Uterus (tissue), 2 donors: ENCODE measurements at regions not wholly inside any gene's neighbourhood (a gene's known extent, or its start where the extent isn't known, plus 50 kb on each side); places are given as distances from the start of the nearest gene placed in this dataset.

ENCODE experiments used
- POLR2A ChIP-seq, 2 donors: fragments of 450-650 bp; IDR thresholded peaks; one replicate each; pipeline ENCODE4 v1.6.1; 2016; ENCODE audit warnings: antibody characterized with exemption in 2 of 2, mild to moderate bottlenecking in 1 of 2, moderate library complexity in 1 of 2
- TF ChIP-seq, protein P1 (sequence below), 4 experiments: fragments of 200-600 bp in 2 of 4; fragments of 450-650 bp in 2 of 4; sonication (generic) in 2 of 4; IDR thresholded peaks; one replicate each; pipeline ENCODE4 v1.5.1; 2016 to 2019; ENCODE audit warnings: antibody characterized with exemption in 4 of 4, mild to moderate bottlenecking in 2 of 4, moderate library complexity in 1 of 4

DNA sequence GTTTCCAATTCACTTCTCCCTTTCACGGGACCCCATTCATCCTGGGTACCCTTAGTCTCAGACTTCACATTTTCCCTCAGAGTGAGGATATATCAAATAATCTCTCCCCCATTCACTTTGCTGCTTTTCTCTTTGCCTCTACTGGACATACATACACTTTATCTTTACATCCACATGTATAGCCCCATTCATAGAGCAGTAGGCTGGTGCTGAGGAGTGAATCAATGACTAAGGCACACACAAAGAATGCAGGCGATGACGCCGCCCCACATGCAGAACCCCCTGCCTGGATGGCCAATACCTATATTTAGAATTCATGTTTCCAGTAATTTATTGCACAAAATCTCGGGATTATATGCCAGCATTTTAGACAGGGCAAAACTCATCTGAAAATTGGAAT lies 554.3 kb upstream of the TENM3 start:
- no peak for TF ChIP-seq POLR2A (IDR thresholded peaks at IDR 0.05)
- TF ChIP-seq, protein P1, sequence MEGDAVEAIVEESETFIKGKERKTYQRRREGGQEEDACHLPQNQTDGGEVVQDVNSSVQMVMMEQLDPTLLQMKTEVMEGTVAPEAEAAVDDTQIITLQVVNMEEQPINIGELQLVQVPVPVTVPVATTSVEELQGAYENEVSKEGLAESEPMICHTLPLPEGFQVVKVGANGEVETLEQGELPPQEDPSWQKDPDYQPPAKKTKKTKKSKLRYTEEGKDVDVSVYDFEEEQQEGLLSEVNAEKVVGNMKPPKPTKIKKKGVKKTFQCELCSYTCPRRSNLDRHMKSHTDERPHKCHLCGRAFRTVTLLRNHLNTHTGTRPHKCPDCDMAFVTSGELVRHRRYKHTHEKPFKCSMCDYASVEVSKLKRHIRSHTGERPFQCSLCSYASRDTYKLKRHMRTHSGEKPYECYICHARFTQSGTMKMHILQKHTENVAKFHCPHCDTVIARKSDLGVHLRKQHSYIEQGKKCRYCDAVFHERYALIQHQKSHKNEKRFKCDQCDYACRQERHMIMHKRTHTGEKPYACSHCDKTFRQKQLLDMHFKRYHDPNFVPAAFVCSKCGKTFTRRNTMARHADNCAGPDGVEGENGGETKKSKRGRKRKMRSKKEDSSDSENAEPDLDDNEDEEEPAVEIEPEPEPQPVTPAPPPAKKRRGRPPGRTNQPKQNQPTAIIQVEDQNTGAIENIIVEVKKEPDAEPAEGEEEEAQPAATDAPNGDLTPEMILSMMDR (IDR thresholded peaks at IDR 0.05), result no peak
